Mucosa of gallbladder (tissue), 1 donor: ENCODE measurements at regions not wholly inside any gene's neighbourhood (a gene's known extent, or its start where the extent isn't known, plus 50 kb on each side); places are given as distances from the start of the nearest gene placed in this dataset.

Experiments
- DNase-seq: peaks from one replicate; pipeline ENCODE4 v3.0.0-alpha.2; 2020; ENCODE audit warnings: low spot score
- donor health status: DM: no; HTN: no; CAD: no.

- no peak for DNase-seq
These were observed 58.6 kb downstream of the LIG4 start for GRCh38 chr13:108156749-108157148.

GRCh38 chr13:108155185-108156106, 59.9 kb downstream of the LIG4 start:
- peak; percentile 65 for DNase-seq

- peak; percentile 81 for DNase-seq
These were observed 60.9 kb downstream of the LIG4 start for GRCh38 chr13:108154421-108154858.

- no peak for DNase-seq
These were observed 68.7 kb downstream of the LIG4 start for GRCh38 chr13:108146642-108147041.

- no peak for DNase-seq
These were observed 72.5 kb downstream of the LIG4 start for GRCh38 chr13:108142702-108143436.

GRCh38 chr13:108137176-108137575, 78.2 kb downstream of the LIG4 start:
- DNase-seq: no peak

- no peak for DNase-seq
These were observed 87.9 kb downstream of the LIG4 start for GRCh38 chr13:108127406-108127805.

GRCh38 chr13:108126056-108126455, 89.3 kb downstream of the LIG4 start:
- no peak for DNase-seq

- DNase-seq: no peak
These were observed 93.9 kb downstream of the LIG4 start for GRCh38 chr13:108121406-108121805.

GRCh38 chr13:108120856-108121255, 94.5 kb downstream of the LIG4 start:
- DNase-seq: no peak

- no peak for DNase-seq
These were observed 95.0 kb downstream of the LIG4 start for GRCh38 chr13:108120302-108120701.

- no peak for DNase-seq
These were observed 99.6 kb downstream of the LIG4 start for GRCh38 chr13:108115738-108116137.

- DNase-seq: no peak
These were observed 101.9 kb downstream of the LIG4 start for GRCh38 chr13:108113407-108113806.

GRCh38 chr13:108104736-108105135, 110.6 kb downstream of the LIG4 start:
- DNase-seq: no peak

GRCh38 chr13:108102771-108103170, 112.6 kb downstream of the LIG4 start:
- DNase-seq: no peak

- no peak for DNase-seq
These were observed 118.9 kb downstream of the LIG4 start for GRCh38 chr13:108096301-108096915.

GRCh38 chr13:108095036-108095435, 120.3 kb downstream of the LIG4 start:
- no peak for DNase-seq

- DNase-seq: no peak
These were observed 121.7 kb downstream of the LIG4 start for GRCh38 chr13:108093616-108094015.

- no peak for DNase-seq
These were observed 127.5 kb downstream of the LIG4 start for GRCh38 chr13:108087810-108088209.

- peak; percentile 41 for DNase-seq
These were observed 128.7 kb downstream of the LIG4 start for GRCh38 chr13:108086678-108087077.

GRCh38 chr13:108084840-108085239, 130.5 kb downstream of the LIG4 start:
- DNase-seq: no peak

GRCh38 chr13:108083056-108083455, 132.3 kb downstream of the LIG4 start:
- DNase-seq: no peak
